Sigmoid colon (tissue), 4 donors: ENCODE measurements at regions not wholly inside any gene's neighbourhood (a gene's known extent, or its start where the extent isn't known, plus 50 kb on each side); places are given as distances from the start of the nearest gene placed in this dataset.

Source experiments
- EP300 ChIP-seq, 4 donors: sonication (generic); formaldehyde crosslinking; IDR thresholded peaks; one replicate each; pipeline ENCODE4 v1.6.1; 2017; ENCODE audit warnings: antibody characterized with exemption in 4 of 4
- POLR2A ChIP-seq, 2 donors: fragments of 450-650 bp; IDR thresholded peaks; one replicate each; pipeline ENCODE4 v1.6.1; 2016; ENCODE audit warnings: antibody characterized with exemption in 2 of 2, mild to moderate bottlenecking in 2 of 2, moderate library complexity in 2 of 2
- POLR2AphosphoS5 ChIP-seq, 4 donors: sonication (generic); formaldehyde crosslinking; IDR thresholded peaks; one replicate each; pipeline ENCODE4 v1.6.1; 2017; ENCODE audit warnings: antibody characterized with exemption in 4 of 4

DNA sequence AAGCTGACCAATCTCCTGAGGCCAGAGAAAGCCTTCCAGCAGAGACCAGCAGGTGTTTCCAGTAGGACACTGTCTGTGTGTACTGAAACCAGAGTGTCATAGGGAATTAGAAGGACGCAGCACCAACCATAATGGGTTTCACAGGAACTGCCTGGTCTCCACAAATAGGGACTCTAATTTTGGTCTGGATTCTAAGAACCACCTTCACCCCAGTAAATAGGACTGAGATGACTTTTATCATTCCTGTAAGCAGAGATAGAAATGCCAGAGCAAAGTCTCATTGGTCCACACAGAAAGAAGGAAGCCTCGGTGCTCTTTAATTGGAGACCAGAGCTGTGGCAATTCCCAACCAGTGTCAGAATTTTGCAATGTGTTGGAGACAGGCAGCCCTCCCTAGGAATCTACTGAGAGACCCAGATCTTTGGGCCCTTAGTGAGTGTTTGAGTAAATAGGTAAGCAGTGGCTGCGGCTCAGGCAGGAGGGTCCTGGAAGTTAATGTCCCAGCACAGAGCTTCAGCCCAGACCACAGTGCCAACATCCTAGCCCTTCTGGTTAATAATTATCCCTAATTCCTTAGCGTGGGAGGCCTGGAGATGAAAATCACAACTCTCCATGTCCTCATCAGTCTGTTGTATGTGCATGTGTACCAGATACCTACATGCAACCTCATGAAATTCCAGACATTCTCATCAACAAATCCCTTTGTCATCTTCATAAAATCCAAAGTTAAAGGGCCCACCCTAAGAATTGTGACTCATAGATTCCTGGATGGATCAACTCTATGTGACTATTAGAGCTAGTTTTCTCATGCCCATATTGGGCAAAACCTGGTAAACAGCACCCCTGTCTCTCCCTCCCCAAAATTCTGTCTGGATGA lies 81.2 kb downstream of the UNC5CL start:
- TF ChIP-seq POLR2AphosphoS5 (IDR thresholded peaks at IDR 0.05): no peak
- no peak for TF ChIP-seq POLR2A (IDR thresholded peaks at IDR 0.05)
- TF ChIP-seq EP300 (IDR thresholded peaks at IDR 0.05): no peak
